HG03280 (cell line): ENCODE measurements at regions not wholly inside any gene's neighbourhood (a gene's known extent, or its start where the extent isn't known, plus 50 kb on each side); places are given as distances from the start of the nearest gene placed in this dataset.
A peak's percentile ranks its signal among the peaks of the same experiment; 100 is the strongest.
"Not testable (repeated sequence)": the region's sequence is repeated elsewhere in the genome, so short reads cannot be mapped to it uniquely, and the experiment has no call there.

ENCODE experiments used
- ATAC-seq: cut with Tn5 transposase; IDR thresholded peaks from one replicate; pipeline ENCODE4 v1.9.1; 2021; ENCODE audit warnings: mild to moderate bottlenecking, moderate library complexity; ENCODE audit not compliant: unreplicated experiment

DNA sequence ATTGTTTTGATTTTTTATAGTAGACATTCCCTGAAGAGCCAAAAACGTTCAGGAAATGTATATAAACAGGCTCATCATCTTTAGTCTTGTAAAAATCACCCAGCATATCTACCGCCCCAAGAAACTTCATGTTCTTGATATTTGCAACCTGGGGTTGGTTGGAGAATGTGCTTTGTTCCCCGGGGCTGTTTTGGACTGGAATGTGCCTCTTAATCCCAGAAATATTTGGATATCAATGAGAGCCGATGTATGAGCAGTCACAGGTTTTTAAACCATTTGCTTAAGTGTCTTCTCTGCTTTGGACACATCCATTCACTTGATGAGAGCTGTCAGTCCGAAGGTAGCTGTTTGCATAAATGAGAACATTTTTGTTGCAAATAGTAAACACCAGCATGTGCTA is 449.7 kb downstream of the PCDH7 start:
- no peak for ATAC-seq

DNA sequence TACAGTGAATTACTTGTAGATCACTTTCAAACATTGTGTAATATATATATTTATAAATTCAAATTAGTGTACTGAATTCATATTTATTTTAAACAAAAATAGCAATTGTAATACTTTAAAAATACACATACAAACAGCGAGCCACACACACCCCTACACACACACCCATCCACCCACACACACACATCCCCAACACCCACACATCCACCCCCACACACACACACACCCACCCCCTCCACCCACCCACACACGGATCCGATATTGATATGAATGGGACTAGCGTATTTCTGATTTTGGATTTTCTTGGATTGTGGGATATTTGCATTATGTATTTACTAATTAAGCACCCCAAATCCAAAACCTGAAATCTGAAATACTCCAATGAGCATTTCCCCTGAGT is 451.2 kb downstream of the PCDH7 start:
- ATAC-seq: no peak

DNA sequence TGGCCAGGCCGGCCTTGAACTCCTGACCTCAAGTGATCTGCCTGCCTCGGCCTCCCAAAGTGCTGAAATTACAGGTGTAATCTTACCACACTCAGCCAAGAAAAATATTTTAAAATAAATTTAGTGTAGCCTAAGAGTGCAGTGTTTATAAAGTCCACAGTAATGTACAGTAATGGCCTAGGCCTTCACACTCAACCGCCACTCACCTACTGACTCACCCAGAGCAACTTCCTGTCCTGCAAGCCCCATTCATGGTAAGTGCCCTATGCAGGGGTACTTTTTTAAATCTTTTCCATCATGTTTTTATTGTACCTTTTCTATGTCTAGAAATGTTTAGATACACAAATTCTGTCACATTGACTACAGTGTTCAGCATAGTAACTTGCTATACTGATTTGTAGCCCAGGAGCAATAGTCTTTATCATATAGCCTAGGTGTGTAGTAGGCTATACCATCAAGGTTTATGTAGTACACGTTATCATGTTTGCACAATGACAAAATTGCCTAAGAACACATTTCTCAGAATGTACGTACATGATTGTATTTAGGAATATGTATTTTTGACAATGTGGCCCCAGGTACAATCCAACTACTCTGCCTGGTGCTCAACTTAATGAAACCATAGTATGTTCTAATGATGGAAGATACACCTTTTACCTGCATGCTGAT is 455.2 kb downstream of the PCDH7 start:
- no peak for ATAC-seq

DNA sequence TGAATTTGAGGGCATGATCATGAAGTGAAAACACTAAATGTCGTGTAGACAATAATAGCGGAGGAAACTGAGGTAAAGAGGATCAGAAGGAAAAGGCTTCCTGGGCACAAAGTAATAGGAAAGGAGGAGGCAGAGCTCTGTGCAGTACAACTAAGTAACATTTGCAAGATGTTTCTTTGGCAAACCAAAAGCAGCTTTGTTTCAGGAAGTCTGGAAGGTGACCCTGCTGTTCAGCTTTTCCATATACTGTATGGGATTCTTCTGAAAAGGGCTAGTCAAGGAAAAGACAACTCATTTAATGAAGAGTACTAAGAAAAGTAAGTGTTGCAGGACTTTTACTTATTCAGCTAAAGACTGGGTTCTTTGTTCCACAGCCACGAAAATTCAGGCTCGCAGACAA is 463.1 kb downstream of the PCDH7 start:
- ATAC-seq: no peak

DNA sequence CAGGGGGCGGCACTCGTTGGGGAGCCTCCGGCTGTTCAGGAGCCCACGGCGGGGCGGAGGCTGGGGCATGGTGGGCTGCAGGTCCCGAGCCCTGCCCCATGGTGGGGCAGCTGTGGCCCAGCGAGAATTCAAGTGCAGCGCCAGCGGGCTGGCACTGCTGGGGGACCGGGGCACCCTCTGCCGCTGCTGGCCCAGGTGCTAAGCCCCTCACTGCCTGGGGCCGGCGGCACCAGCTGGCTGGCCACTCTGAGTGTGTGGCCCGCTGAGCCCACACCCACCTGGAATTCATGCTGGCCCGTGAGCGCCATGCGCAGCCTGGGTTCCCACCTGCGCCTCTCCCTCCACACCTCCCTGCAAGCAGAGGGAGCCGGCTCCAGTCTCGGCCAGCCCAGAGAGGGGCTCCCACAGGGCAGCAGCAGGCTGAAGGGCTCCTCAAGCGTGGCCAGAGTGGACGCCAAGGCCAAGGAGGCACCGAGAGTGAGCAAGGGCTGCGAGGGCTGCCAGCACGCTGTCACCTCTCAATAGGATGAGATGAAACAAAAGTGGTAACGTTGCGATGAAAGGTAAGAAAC is 464.9 kb downstream of the PCDH7 start:
- ATAC-seq: no peak

DNA sequence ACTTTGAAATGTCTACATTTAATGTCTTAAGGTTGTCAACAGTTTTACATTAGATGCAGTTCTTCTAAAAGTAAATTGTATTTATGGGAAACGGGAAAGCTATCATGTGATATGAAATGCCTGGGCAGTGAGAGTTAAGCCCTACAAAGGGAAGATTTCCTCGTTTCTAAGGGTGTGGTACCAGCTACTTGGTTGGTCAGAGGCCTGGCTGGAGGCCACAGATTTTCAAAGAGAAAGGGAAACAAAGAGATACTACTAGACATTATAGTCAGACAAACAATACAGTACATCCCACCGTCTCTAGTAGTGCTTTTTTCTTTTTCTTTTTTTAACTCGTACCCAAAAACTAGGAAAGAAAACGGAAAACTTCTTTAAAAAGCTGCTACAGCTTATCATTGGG is 467.8 kb downstream of the PCDH7 start:
- ATAC-seq: no peak

DNA sequence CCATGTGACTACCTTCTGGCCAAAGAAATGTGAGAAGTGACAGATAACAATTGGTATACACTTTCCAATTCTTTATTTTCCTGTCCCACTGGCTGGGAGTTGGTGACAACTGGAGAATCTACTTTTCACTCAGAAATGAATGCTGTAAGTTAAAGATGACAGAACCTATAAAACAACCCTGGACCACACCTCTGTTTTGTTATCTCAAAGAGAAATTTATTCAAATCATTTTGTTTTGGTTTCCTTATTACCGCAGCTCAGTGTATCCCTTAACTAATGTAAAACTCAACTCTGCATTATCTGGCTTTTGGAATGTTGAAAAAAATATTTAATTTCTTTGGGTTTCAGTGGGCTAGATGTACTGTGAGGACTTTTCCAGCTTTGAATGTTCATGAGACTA is 469.8 kb downstream of the PCDH7 start:
- ATAC-seq: no peak

DNA sequence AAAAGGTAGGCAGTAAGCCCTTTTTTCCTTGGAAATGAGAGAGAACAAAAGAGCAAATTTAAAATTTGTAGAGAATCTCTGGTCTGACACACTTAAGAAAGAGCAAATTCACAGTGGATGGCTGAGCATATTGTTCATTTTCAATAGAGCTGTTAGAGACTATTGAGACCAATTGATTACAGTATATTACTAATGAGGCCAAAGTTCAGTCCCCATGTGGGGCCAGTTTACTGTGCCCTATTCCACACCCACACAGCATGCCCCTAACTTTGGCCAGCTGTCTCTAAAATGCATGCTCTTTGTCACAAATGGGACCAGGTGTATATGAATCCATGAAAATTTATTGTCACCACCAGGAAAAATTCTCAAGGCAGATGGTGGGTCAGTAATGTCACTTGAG is 470.5 kb downstream of the PCDH7 start:
- no peak for ATAC-seq

DNA sequence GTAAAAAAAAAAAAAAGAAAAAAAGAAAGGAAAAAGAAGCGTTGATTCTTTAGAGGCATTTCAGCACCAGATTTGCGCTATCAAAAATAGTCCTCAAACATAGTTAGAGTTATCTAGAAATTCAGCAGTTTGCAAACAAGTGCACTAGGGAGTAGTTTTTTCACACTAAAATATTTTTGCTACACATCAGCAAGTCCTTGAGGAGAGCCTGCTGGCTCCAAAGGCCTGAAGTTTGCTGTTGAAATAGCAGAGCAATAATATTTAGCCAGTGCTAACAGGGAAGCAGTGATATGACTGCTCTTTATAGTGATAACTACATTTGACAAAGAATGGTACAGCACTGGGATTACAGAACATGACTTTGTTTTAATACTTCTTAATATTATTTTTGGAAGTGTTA is 472.2 kb downstream of the PCDH7 start:
- ATAC-seq: no peak

DNA sequence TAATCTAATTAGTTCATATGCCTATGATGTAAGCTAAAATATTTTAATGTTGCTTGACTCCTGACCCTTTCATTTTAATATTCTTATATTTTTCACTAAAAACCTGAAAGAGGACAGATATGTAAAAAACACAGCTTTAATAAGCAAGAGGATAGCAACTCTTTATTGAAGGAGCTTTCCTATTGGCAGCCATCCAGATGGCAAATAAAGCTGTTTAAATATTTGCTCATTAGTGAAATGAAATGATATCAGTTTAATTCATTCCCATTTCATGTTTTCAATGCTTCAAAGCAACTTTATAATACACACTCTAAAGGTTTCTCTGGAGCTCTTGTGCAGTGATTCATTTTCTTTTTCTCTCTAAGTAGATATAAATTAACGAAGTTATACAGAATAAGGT is 473.4 kb downstream of the PCDH7 start:
- ATAC-seq: no peak

DNA sequence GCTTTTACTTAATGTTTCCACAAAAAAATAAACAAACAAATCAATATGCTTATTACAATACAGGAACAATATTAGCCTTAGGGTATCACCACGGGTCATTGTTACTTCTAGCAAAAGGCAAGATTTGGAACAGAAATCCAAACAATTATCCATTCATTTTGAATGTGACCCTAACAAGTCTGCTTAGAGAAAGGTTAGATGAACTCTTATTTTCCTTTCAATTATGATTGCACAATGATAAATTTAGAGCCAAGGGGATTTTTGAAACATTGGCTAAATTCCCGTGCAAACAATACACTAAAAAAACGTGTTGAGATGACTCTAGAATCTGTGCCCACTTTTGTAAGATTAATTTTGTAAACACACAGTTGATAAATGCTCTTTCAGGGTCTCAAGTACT is 474.7 kb downstream of the PCDH7 start:
- ATAC-seq: no peak

DNA sequence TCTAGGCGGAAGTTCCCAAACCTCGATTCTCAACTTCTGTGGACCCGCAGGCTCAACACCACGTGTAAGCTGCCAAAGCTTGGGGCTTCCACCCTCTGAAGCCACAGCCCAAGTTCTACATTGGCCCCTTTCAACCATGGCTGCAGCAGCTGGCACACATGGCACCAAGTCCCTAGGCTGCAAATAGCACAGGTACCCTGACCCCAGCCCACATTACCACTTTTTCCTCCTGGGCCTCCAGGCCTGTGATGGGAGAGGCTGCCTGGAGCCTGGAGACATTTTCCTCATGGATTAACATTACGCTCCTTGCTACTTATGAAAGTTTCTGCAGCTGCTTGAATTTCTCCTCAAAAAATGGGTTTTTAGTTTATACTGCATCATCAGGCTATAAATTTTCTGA is 479.5 kb downstream of the PCDH7 start:
- ATAC-seq: no peak

DNA sequence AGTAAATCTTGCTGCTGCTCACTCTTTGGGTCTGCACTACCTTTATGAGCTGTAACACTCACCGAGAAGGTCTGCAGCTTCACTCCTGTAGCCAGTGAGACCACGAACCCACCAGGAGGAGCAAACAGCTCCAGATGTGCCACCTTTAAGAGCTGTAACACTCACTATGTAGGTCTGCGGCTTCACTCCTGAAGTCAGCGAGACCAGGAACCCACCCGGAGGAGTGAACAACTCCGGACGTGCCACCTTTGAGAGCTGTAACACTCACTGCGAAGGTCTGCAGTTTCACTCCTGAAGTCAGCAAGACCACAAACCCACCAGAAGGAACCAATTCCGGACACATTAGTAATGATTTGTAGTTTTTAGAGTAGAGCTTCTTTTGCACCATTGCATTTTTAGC is 481.9 kb downstream of the PCDH7 start:
- ATAC-seq: not testable (repeated sequence)

DNA sequence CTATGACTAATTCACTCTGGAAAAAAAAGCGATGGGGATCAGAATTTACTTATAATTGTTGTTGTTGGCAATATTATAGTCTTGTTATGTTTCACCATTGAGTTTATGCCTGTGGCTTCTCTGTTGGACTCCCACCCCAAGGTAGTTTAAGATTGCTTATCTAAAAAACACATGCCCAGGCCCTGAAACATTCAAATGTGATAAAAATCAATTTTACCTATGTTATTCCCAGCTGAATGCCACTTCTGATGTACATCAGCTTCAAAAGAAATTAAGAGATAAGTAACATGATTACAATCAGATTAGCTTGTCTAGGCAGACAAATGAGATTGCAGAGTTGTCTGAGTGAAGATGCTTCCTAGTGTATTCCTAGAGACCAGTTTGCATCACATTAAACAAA is 484.7 kb downstream of the PCDH7 start:
- ATAC-seq: no peak

DNA sequence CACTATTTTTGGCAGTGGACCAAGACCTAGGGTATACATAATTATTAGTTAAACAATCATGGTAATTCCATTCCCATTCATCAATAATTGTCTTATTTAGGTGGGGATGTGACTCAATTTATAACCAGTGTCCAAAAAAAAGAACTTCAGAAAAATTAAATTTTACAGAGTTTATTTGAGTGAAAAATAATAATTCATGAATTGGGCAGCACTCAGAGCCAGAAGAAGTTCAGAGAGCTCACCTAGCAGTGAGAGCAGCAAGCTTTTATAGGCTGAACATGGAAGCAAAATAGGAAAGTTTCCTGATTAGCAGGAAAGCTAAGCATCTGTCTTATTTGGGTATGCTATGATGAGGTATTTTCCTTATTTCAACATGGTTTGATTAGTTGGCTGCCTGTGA is 500.8 kb downstream of the PCDH7 start:
- ATAC-seq: no peak

DNA sequence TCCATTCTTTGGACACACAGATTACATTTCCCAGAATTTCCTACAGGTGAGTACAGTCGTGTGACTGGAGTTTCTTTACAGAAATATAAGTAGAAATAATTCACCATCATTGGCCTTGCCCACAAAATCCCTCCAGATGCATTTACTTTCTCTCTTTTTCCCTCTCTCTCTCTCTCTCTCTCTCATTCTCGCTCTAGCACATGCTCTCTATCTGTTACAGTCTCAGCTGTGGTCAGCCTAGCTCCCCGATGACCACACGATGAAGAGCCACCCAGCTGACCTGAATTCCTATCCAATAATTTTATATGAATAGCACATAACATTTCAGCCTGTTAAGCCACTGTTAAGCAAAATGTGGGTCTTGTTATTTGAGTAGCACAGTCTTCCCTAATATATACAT is 507.9 kb downstream of the PCDH7 start:
- no peak for ATAC-seq

DNA sequence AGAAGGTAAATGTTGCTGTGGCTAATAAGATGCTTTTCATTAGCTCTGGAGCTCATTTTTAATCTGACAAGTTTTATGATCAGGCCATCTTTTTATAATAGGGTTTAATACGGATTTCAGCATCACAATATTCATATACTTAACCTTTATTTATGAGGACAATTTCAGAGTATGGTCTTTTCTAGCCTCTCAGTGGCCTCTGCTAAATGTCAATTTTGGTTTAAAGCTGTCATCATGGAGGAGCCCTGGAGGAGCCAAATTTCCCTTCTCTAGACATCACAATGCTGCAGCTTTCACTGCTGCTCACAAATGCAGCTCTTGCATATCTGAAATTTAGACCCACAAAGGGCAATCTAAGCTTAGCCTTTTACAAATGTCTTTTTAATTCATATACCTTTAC is 510.4 kb downstream of the PCDH7 start:
- ATAC-seq: no peak

DNA sequence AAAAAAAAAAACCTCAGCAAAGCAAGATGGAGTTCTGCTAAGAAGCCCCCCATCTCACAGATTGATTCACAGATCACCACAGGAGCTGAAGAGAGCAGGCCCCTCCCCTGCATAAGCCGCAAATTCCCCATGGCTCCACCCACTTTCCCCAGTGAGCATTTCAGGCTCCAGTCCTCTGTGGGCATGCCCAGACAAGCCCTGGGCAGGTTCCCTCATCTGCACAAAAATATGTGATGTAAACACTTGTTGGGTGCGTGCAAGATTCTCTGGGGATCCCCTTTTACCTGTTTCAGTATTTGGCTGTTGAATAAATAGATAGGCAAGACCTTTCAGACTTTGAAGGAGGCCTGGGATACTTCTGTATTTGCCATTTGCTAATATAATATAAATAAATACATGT is 514.3 kb downstream of the PCDH7 start:
- ATAC-seq: peak; percentile 47

DNA sequence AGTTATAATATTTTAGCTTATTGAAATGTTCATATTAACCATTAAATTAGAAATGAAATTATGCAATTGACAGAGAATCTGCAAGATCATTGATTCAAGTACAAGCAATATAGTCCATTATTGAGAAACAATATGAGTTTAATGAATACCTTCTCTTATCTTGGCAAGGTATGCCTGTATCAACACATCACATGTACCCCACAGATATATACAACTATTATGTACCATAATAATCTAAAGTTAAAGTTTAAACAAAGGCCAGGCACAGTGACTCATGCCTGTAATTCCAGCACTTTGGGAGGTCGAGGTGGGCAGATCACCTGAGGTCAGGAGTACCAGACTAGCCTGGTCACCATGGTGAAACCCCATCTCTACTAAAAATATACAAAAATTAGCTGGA is 514.7 kb downstream of the PCDH7 start:
- no peak for ATAC-seq

DNA sequence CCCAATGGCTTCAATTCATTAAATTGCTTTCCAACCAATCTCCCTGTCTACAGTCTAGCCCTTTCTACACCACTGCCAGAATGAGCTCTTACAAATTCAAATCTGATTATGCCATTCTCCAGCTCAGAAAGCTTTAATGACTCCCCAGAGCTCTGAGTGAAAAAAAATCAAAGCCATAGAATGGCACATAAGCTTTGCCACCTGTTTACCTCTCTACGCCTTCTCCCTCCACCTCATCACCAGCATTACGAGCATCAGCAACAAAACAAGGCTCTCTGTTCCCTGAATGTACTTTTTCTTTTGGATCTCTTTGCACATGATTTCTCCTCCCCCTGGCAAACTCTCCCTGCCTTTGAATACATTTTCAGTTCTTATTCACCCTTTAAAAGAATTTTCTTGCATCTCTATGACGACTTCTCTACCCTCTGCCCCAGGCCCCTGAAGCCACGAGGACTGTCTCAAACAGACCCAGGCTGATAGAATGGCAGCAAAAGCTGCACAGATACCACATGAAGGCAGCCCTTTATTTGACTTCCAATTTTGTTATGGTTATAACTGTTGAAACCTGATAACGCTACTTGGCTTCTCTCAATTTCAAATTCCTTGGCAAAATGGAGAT is 516.0 kb downstream of the PCDH7 start:
- no peak for ATAC-seq

DNA sequence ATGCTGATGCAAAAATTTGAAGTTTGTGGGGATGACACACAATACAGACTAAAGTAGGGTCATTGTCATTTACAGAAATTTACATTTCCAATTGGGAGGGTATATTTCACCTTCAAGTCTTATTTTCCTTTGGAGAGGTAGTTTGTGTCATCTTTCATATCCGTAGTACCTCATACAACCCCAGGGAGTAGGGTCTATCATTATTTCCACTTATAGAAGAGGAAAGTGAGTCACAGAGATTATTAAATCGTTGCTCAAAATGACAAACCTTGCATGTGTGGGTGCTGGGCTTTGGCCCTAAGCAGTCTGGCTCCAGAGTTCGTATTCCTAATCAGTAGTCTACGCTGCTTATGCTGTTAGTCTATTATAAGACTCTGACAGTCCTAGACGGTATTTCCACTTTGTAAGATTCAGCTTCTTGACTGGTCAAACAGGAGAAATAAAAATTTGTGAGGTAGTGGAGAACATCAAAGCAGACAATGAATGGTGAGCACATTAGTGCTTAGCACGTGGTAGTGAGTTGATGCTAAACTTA is 516.5 kb downstream of the PCDH7 start:
- no peak for ATAC-seq

DNA sequence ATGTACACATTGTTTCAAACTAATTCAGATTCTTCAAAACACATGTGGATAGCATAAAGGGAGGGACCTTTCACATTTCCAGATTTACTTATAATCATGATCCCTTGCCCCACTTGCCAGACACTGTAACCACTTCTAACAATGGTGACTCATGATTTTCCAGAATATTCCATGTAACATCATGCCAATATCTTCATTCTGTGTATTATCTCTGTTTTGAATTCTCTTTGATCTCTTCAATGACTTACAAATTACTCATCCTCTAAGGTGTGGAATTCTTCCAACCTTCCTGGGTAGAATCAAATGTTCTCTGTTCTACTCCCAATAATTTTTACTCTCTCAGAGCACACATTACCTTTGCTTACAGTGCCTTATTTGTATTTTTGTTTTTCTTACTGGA is 517.1 kb downstream of the PCDH7 start:
- ATAC-seq: no peak

DNA sequence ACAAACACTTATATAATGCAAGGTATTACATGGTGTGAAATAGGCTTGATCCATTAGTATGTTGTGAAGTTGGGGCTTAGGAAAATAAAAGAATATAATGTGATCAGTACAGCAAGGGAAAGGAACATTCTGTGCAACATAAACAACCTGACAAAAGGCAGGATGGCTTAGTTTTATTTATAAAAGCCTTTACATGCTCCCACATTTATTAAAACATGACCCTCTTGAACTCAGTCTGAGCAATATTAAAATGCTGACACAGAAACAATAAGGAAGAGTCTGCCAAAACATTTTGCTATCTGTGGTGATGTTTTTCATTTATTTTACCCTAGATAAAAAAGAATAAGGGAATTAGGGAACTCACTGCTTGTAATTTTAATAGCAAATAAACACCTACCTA is 519.7 kb downstream of the PCDH7 start:
- ATAC-seq: no peak
